NCI-H2107 treated with DMSO at 0.1 percent for 48 hours (cell line): ENCODE measurements at regions not wholly inside any gene's neighbourhood (a gene's known extent, or its start where the extent isn't known, plus 50 kb on each side); places are given as distances from the start of the nearest gene placed in this dataset.

ENCODE experiments used
- DNase-seq: peaks from one replicate; lab custom pipeline; 2025; ENCODE audit not compliant: unreplicated experiment; lab: John Stamatoyannopoulos, UW

- no peak for DNase-seq
These were observed 378.4 kb downstream of the SPATA31D1 start for GRCh38 chr9:82367016-82367415.

DNA sequence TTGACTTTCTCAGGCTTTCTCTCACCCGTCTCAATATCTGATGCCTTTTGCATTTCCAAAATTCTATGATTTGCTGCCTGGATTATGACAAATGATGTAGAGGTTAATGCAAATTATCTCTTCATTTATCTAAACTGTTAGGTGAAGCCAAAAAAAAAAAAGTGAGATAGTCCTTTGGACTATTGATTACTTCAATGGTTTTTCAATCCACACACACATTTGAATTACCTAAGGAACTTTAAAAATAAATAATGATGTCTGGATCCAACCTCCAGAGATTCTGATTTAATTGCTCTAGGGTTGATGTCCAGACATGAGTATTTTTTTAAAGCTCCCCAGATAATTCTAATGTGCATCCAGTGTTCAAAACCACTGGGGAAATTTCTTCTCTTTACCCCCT, 379.4 kb downstream of the SPATA31D1 start:
- DNase-seq: no peak

- DNase-seq: no peak
These were observed 380.8 kb downstream of the SPATA31D1 start for GRCh38 chr9:82369251-82369945.

GRCh38 chr9:82375041-82375440, 386.5 kb downstream of the SPATA31D1 start:
- DNase-seq: no peak

DNA sequence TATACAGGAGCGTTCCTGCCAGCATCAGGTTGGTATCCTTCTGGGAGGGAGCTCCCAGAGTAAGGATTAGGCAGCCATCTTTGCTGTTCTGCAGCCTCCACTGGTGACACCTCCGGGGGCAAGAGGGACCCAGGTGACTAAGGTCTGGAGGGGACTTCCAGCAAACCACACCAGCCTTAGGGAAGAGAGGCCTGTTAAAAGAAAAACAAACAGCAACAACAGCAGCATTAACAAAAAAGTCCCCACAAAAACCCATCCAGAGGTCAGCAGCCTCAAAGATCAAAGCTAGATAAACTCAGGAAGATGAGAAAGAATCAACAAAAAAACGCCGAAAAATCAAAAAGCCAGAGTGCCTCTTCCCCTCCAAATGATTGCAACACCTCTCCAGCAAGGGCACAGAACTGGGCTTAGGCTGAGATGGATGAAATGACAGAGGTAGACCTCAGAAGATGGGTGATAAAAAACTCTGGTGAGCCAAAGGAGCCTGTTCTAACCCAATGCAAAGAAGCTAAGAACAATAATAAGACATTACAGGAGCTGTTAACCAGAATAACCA, 388.2 kb downstream of the SPATA31D1 start:
- DNase-seq: no peak

DNA sequence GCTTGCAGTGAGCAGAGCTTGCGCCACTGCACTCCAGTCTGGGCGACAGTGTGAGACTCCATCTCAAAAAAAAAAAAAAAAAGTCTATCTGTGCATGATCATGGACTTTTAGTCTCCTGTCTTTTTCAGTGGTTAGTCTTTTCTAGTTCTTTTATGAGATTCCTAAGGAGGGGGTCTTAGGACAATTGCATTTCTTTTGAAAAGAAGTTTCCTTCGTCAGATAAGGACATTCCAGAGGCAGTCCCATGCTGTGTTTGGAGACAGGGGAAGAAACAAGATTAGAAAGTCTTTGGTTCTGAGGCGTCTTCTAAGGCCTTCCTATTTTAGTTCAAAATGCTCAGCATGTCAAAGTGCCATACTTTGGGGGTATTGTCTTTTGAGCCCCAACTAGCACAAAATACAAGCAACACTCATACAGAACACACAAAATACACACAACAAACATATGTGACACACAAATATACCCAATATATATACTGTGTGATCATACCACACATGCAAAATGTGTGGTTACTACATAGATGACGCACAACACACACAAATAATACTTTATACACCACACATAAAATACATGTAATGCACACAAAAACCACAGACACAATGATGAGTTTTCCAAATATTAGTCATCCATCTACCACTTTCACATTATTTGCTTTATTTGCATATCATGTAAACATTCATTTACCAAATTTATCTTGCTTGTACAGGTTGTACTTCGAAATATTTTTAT, 394.5 kb downstream of the SPATA31D1 start:
- no peak for DNase-seq

DNA sequence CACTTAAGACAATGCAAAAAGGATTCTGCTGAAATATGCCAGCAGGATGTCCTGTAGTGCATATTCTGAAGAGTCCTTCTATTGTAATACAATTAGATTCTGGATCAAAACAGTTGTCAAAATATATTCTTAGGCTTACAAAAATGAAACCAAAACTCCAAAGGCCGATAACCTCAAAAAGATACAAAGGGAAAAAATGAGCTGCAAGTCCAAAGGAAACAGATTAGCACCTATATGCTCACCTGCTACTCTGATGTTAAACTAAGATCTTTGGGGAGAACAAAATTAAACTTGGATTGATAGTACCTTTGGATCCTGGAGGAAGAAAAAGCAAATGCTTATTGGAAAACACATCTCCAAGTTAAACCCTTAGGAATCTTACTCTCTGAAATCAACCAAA, 397.1 kb downstream of the SPATA31D1 start:
- DNase-seq: no peak

DNA sequence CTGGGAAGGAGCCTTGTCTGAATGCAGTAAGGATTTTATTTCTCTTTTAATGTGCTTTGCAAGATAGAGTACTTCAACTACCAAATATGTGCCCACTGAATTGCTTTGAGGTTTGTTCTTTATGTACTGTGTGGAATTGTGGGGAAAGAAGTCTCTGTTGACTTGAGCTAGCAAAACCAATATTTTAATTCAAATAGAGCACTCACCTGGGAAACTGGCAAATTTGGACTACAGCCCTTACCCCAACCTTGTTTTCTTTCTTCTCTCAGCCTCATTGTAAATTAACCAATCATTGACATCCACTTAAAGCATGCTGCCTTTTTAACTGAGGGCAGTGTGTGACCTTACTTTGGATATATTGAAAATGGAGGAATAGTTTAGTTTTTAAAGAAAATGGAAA, 409.0 kb downstream of the SPATA31D1 start:
- DNase-seq: no peak

DNA sequence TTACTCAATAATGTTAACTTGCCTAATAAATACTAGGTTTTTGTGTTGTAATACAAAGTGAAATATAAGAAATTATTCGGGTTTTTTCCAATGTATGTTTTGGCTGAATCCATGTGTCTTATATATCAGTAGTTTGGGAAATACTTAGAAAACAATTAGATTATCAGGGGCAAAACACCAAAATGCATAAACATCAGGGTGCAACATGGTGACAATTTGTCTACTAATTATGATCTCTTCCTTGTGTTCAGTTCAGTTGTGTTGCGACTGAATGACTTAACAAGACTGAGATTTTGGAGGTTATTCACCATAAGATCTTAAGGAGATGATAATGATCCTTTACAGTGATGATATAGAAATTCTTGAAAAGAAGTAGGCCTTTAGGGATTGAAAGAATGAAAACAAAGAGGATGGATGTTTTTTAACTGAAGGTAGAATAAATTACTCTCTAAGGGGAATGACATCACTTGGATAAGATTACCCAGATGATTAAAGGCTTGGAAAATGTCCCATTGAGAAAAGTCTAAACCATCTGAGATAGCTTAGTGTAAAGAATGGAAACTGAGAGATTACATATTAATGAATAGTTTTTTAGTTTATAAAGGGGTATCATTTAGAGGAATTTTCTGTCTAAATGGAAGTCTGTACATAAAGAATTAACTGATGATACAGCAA, 415.8 kb downstream of the SPATA31D1 start:
- no peak for DNase-seq

GRCh38 chr9:82404881-82405280, 416.3 kb downstream of the SPATA31D1 start:
- DNase-seq: no peak

DNA sequence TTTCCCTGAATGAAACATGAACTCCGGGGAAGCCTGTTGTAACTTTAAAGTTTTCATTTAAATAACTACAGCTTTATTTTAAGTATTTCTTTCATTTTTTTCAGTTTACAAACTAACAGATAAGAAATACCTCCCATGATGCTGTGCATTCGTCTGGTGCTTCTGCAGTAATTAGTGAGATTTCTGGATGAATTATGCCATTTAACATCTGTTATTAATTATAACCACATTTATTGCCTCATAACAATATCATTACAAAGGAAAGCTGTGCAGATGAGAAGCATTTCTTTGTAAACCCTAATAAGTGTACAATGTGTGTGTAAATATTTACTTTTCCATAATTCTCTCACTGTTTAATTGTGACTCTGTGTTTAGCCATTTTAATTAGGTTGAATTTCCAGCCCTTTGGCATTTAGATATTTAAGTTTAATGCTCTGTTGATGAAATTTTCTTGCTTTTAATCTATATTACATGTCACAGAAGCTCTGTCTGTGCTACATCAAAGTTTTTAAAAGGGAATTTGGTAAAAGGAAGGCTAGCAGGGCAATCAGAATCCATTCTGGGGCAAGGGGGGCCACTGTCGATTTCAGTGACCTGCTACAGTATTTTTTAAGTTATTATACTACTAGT, 418.0 kb downstream of the SPATA31D1 start:
- no peak for DNase-seq

DNA sequence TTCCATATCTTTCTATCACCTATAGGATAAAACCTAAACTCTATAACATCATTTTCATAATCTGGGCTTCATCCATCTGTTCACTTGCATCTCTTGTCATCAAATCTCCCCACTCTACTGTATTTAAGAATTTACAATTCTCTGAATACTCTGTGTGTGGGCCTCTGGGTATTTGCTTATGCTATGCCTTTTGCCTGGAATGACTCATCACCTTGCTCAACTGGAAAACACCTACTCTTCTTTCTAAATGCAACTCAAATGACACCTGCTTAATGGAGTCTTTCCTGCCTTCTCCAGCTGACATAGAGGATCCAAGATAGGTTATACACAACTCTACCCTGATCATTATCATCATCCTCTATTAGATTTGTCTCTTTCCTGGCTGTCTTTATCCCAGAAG, 421.7 kb downstream of the SPATA31D1 start:
- no peak for DNase-seq

GRCh38 chr9:82410866-82411265, 422.3 kb downstream of the SPATA31D1 start:
- no peak for DNase-seq

DNA sequence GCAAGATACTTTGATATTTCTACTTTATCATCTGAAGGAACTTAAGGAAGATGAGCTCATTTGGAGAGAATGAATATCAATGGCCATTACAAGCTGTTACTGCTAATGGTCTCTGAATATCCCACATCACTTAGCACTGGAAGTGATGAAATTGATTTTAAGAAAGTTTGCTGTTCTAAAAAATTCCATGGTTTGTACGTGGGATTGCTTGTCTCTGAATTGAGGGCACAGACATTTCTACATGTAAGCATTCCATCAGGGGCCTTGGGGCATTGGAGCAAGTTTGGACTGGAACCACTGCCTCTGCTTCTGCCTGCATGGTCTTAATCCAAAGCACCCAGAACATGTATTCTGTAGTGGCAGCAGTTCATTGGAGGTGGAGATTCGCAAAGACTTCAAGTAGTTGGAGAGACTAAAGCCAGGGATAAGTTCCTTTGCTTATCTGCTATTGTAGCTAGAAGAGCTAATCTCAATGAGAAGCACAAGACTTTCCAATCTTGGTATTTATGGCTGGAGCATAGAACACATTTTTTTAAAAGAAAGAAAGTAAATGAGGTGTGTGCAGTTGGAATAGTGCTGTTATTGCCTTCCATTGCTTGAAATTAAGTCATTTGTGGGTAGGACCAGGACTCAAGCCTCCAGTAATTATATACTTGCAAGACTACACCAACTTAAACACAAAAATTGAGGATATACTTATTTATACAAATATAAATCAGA, 424.2 kb downstream of the SPATA31D1 start:
- no peak for DNase-seq

DNA sequence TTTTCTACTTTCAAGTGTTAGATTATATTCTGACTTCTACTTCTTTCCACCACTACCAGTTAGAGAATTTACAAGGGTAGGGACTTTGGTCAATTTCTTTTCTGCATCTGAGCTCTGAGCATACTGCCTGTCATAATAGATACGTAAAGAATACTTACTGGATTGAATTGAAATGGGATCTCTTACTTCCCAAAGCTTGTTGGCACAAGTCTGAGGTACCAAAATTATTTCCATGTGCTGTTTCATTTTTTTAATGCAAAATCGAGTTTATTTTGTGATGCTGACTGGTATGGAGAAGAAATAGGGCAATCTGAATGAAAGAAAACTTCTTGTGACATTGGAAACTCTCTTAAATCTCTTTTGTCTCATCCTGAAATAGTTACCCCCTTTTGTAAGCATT, 428.9 kb downstream of the SPATA31D1 start:
- DNase-seq: no peak

GRCh38 chr9:82418334-82418733, 429.8 kb downstream of the SPATA31D1 start:
- no peak for DNase-seq

GRCh38 chr9:82419696-82420486, 431.3 kb downstream of the SPATA31D1 start:
- no peak for DNase-seq

GRCh38 chr9:82421498-82421897, 432.9 kb downstream of the SPATA31D1 start:
- DNase-seq: no peak

GRCh38 chr9:82423700-82424099, 435.1 kb downstream of the SPATA31D1 start:
- no peak for DNase-seq

GRCh38 chr9:82424599-82425120, 436.1 kb downstream of the SPATA31D1 start:
- DNase-seq: no peak
